M059J (cell line): ENCODE measurements at regions not wholly inside any gene's neighbourhood (a gene's known extent, or its start where the extent isn't known, plus 50 kb on each side); places are given as distances from the start of the nearest gene placed in this dataset.
A peak's percentile ranks its signal among the peaks of the same experiment; 100 is the strongest.
"Not testable (repeated sequence)": the region's sequence is repeated elsewhere in the genome, so short reads cannot be mapped to it uniquely, and the experiment has no call there.

Experiments
- DNase-seq: peaks from one replicate; pipeline ENCODE4 v3.0.0-alpha.2; 2012; ENCODE audit warnings: low read depth

- DNase-seq = peak; percentile 56
Measured at GRCh38 chr5:115435778-115436712, 108.5 kb downstream of the FEM1C start.

GRCh38 chr5:115435065-115435777, 109.4 kb downstream of the FEM1C start:
- no peak for DNase-seq

- DNase-seq = peak; percentile 44
Measured at GRCh38 chr5:115433918-115434317, 110.7 kb downstream of the FEM1C start.

- peak; percentile 83 for DNase-seq
Measured at GRCh38 chr5:115432691-115433090, 111.9 kb downstream of the FEM1C start.

DNA sequence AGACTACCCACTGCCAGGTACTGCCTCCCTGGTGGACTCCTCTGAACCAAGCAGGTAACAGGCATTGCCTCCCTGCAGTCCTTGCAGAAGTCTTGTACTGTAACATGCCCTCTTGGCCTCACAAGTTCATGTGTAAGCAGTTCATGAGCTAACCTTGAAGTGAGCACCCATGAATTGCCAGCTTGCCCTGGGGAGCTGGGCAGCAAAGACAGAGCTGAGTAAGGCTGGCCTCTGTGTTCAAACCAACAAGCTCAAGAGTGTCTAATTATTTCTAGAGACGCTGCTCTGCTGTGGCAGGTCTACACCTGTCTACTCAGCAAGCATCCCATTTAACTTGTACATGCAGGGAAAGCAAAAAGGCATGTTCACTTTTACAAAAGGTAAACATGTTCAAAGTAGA, 113.5 kb downstream of the FEM1C start:
- DNase-seq = no peak

DNA sequence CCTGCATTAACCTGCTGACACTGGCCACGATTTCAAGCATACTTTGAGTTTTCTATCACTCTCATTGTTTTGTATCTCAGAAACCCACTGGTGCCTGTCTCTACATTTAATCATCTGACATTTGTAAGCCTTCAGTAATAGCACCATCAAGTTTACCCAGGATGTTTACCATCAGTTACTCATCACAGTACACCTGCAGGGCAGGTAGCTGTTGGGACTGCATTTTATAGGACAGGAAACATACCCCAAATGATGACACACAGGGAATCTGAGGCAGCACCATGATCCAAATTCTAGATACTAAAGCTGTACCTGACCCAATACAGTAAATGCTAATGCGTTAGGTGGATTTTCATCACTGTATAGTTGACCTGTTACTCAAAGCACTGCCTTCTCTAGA, 114.2 kb downstream of the FEM1C start:
- DNase-seq = no peak

DNA sequence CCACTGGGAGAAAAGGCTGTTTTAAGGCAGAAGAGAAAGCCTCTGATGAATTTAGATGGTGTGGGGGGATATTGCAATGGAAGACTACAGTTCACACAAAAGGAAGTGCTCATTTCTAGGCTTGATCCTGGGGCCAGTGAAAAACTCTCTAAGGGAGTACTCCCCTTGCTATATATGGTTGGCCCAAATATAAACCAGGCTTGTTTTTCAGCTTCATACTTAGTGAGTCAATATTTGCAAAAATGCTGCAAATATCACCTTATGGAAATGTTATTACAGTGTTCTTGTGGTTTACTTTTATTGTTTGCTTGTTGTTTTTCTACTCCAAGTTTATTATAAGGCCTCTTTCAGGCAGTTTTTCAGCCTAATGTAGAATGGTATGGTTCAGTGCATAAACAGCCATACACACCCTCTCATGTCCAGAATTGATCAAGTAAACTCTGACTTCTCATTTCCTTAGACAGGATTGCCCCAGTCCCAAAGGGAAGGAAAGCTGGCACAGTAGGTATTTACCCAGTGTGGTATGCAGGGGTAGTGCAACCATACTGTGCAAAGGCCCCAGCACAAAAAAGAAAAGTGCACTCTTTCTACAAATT, 115.1 kb downstream of the FEM1C start:
- no peak for DNase-seq

- DNase-seq = no peak
Measured at GRCh38 chr5:115428676-115429075, 115.9 kb downstream of the FEM1C start.

DNA sequence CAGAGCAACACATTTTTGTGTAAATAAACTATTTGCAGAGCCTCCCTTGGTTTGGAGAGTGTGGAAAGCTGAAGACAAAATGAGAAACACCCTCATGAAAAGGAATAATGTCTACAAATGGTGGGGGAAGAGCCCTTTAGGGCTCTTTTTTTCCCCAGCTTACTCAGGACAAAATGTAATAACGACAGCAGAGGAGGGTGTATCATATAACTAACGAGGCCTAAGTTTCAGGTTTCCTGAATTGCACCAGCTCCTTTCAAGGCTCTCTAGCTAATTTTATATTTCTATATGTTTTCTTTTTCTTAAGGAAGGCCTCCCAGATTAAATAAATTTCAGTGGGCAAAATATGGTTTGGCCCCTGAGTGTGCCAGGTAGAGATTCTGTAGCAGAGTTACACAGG, 116.3 kb downstream of the FEM1C start:
- DNase-seq = no peak

DNA sequence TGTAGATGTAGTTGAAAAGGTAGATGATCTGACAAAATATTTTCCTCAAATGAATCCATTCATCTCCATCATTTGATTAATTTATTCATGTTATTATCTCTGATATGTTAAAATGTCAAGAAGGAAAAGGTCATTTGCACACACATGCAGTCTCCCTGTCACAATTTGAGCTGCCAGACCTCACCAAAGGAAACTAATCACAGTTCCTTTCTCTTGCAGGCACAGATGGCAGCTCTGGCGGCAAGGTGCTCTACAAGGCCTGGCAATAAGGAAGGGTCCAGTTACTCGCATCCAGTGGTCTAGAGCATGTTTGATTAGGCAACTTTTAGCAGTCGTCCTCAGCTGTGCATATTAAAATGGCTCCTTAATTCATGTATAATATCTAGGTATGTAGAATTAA, 120.1 kb downstream of the FEM1C start:
- no peak for DNase-seq

GRCh38 chr5:115424030-115424429, 120.5 kb downstream of the FEM1C start:
- no peak for DNase-seq

GRCh38 chr5:115423541-115423940, 121.0 kb downstream of the FEM1C start:
- DNase-seq = no peak

GRCh38 chr5:115423051-115423450, 121.5 kb downstream of the FEM1C start:
- no peak for DNase-seq

DNA sequence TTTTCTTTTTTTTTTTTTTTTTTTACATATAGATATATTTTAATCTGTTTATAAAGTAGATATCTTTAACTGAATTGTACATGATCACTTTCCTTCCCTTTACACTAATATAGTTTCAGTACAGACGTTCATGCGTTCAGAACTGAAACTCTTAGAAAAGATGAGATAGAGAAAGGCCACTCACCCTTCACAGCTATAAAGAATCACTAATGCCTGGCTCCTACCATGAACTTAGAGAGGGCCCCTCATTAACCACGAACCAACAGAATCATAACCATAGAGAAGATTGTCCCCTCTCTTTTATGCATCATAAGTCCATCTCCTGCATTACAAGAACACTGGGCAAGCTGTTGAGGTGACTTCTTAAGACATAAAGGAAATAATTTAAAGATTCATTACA, 123.8 kb downstream of the FEM1C start:
- not testable (repeated sequence) for DNase-seq

GRCh38 chr5:115419846-115420585, 123.6 kb upstream of the CCDC112 start:
- peak; percentile 95 for DNase-seq

DNA sequence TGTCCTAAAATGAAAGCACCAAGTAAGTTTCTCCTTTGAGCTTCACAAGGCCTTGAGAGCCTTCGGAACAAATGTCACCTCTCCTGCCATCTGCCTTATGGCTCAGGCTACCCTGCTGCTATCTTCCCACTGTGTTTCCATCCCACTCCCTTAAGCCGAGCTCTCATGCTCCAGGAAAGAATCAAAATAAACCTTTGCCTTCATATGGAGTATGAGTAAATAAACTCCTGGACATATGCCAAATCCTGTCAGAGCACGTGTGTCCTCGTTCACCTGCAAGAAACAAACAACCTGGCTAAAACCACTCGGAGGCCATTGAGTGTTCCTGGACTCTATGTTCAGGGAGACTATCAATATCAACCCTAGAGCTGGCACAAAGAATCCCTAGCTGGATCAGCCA, 122.3 kb upstream of the CCDC112 start:
- DNase-seq = no peak

- no peak for DNase-seq
Measured at GRCh38 chr5:115417076-115417475, 120.6 kb upstream of the CCDC112 start.

GRCh38 chr5:115415143-115415491, 118.7 kb upstream of the CCDC112 start:
- DNase-seq = peak; percentile 73

GRCh38 chr5:115414406-115415142, 118.1 kb upstream of the CCDC112 start:
- no peak for DNase-seq

- no peak for DNase-seq
Measured at GRCh38 chr5:115413651-115414050, 117.2 kb upstream of the CCDC112 start.

GRCh38 chr5:115409094-115409493, 112.6 kb upstream of the CCDC112 start:
- no peak for DNase-seq
